Limb (tissue), 2 donors: ENCODE measurements at regions not wholly inside any gene's neighbourhood (a gene's known extent, or its start where the extent isn't known, plus 50 kb on each side); places are given as distances from the start of the nearest gene placed in this dataset.
A peak's percentile ranks its signal among the peaks of the same experiment; 100 is the strongest.

Experiments used
- DNase-seq, 2 donors: peaks; one replicate each; pipeline ENCODE4 v3.0.0-alpha.2; 2016; ENCODE audit errors: extremely low spot score in 2 of 2

- no peak for DNase-seq
These were observed 122.8 kb downstream of the TMEM18 start for GRCh38 chr2:554444-554843.

- DNase-seq: no peak
These were observed 124.3 kb downstream of the TMEM18 start for GRCh38 chr2:552906-553305.

- DNase-seq: no peak
These were observed 125.6 kb downstream of the TMEM18 start for GRCh38 chr2:551621-552020.

- DNase-seq: no peak
These were observed 126.2 kb downstream of the TMEM18 start for GRCh38 chr2:550860-551567.

- DNase-seq: no peak
These were observed 131.2 kb downstream of the TMEM18 start for GRCh38 chr2:545711-546650.

GRCh38 chr2:545228-545627 lies 132.0 kb downstream of the TMEM18 start:
- DNase-seq: no peak

- DNase-seq: no peak
These were observed 138.6 kb downstream of the TMEM18 start for GRCh38 chr2:538646-539045.

GRCh38 chr2:535222-535621 lies 142.0 kb downstream of the TMEM18 start:
- DNase-seq: no peak

- DNase-seq: no peak
These were observed 147.4 kb downstream of the TMEM18 start for GRCh38 chr2:529852-530251.

- no peak for DNase-seq
These were observed 147.8 kb downstream of the TMEM18 start for GRCh38 chr2:529424-529823.

GRCh38 chr2:527581-527980 lies 149.6 kb downstream of the TMEM18 start:
- DNase-seq: no peak

- DNase-seq: no peak
These were observed 150.3 kb downstream of the TMEM18 start for GRCh38 chr2:526918-527317.

- no peak for DNase-seq
These were observed 151.6 kb downstream of the TMEM18 start for GRCh38 chr2:525611-526010.

- DNase-seq: no peak
These were observed 152.2 kb downstream of the TMEM18 start for GRCh38 chr2:525021-525420.

- DNase-seq: no peak
These were observed 152.8 kb downstream of the TMEM18 start for GRCh38 chr2:524442-524841.

- no peak for DNase-seq
These were observed 153.4 kb downstream of the TMEM18 start for GRCh38 chr2:523698-524270.

GRCh38 chr2:522776-523175 lies 154.4 kb downstream of the TMEM18 start:
- DNase-seq: no peak

GRCh38 chr2:521853-522530 lies 155.2 kb downstream of the TMEM18 start:
- no peak for DNase-seq

GRCh38 chr2:520663-521340 lies 156.4 kb downstream of the TMEM18 start:
- no peak for DNase-seq

- DNase-seq: peak in 1 of 2 donors; percentile 3
These were observed 160.3 kb downstream of the TMEM18 start for GRCh38 chr2:516944-517343.

- DNase-seq: no peak
These were observed 161.1 kb downstream of the TMEM18 start for GRCh38 chr2:516131-516530.
